NCI-H748 treated with DMSO at 0.1 percent for 48 hours (cell line): ENCODE measurements at regions not wholly inside any gene's neighbourhood (a gene's known extent, or its start where the extent isn't known, plus 50 kb on each side); places are given as distances from the start of the nearest gene placed in this dataset.

Experiments used
- DNase-seq: peaks from one replicate; lab custom pipeline; 2025; lab: John Stamatoyannopoulos, UW

DNA sequence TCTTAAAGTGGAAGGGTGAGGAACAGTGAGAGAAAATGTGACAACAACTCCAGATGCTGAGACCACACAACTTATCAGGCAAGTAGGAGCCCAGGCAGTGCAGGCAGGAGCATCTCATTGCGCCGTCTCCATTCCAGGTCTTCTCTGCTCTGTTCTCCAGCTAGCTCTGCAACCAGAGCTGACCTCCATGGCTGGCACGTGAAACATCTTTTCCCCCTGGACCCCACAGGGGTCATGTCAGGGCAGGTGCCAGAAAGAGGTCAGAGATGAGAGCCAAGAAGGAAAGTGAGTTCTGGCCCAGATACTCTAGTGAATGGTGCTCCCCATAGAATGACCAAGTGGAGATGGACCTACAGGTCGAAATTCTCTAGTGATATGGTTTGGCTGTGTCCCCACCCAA lies 281.4 kb downstream of the SMOC2 start:
- no peak for DNase-seq

DNA sequence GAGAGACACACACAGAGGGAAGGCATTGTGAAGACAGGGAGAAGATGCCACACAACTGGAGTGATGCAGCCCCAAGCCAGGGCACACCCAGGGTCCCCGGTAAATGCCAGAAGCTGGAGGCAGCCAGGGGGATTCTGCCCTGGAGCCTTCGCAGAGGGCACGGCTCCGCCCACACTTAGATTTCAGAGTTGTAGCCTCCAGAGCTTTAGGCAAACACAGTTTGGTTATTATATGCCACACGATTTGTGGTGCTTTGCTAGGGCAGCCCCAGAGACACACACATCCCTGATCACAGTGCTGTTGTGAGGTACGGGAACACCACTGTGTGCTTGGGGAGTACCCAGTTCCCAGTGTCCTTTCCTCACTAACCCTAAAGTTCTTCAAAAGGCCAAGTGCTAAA lies 280.6 kb downstream of the SMOC2 start:
- DNase-seq: no peak

GRCh38 chr6:168719901-168720300 lies 278.9 kb downstream of the SMOC2 start:
- DNase-seq: no peak

DNA sequence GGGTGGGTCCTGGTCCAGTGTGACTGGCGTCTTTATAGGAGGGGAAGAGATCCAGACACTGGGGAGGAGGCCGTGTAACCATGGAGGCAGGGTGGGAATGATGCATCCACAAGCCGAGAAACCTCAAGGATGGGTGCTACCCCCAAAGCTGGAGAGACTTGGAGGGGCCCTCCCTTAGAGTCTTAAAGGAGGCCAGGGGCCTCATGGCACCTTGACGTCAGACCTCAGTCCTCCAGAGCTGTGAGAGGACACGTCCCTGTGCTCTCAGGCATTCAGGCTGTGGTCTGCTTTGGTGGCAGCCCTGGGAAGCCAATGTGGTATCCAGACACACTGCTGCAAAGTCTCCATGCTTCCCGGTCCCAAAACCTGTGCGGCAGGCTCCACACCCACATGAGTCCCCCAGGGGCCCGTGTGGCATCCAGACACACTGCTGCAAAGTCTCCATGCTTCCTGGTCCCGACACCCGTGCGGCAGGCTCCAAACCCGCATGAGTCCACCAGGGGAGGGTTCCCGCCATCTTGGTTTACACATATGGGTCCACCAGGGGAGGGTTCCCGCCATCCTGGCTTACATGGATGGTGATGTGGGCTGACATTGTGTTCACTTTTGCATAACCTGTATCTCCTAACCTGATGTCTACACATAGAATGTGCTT lies 278.0 kb downstream of the SMOC2 start:
- no peak for DNase-seq
